Muscle layer of colon (tissue), 2 donors: ENCODE measurements at regions not wholly inside any gene's neighbourhood (a gene's known extent, or its start where the extent isn't known, plus 50 kb on each side); places are given as distances from the start of the nearest gene placed in this dataset.
"Not testable (repeated sequence)": the region's sequence is repeated elsewhere in the genome, so short reads cannot be mapped to it uniquely, and the experiment has no call there.

Experiments used
- H3K27ac ChIP-seq: one replicate; pipeline ENCODE4 v1.7.0; 2013; ENCODE audit warnings: low read depth, mild to moderate bottlenecking, low read length, moderate library complexity
- H3K27me3 ChIP-seq, 2 donors: one replicate each; pipeline ENCODE4 v1.7.0; 2013; ENCODE audit warnings: low read length in 2 of 2, mild to moderate bottlenecking in 2 of 2; ENCODE audit not compliant: insufficient read depth in 2 of 2, control insufficient read depth in 1 of 2
- H3K36me3 ChIP-seq: one replicate; pipeline ENCODE4 v1.7.0; 2013; ENCODE audit warnings: mild to moderate bottlenecking, low read length; ENCODE audit not compliant: insufficient read depth
- H3K4me1 ChIP-seq: one replicate; pipeline ENCODE4 v1.7.0; 2013; ENCODE audit warnings: mild to moderate bottlenecking, low read length; ENCODE audit not compliant: insufficient read depth
- H3K4me3 ChIP-seq, 2 donors: one replicate each; pipeline ENCODE4 v1.7.0; 2013; ENCODE audit warnings: low read length in 2 of 2, low read depth in 1 of 2, mild to moderate bottlenecking in 1 of 2, moderate library complexity in 1 of 2
- H3K9ac ChIP-seq: one replicate; pipeline ENCODE4 v1.7.0; 2013; ENCODE audit warnings: low read length
- H3K9me3 ChIP-seq: one replicate; pipeline ENCODE4 v1.7.0; 2013; ENCODE audit warnings: mild to moderate bottlenecking, low read length
- donor health status: abdominal sarcoma.
- donor health status: Adenocarcinoma of cecum.

DNA sequence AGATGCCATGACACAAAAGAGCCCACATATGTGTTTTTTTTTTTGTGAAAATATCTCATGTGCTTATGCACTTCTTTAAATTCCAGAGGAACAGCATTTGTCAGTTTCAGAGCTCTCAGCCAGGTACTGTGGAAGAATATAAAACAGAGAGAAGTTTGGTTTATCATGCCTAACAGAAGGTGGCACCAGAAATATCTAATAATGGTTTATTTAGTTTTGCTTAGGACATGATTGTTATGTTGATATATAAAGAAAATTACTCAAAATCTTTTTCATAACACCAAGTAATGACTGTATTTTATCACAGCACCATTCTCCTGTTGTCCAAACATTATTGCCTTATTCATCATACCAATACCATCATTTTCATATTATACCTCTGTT is 455.6 kb upstream of the ACTBL2 start:
- Histone ChIP-seq H3K9ac (no peak overlapping the region), H3K4me1 (no peaks in the 10 kb centered on the region)

DNA sequence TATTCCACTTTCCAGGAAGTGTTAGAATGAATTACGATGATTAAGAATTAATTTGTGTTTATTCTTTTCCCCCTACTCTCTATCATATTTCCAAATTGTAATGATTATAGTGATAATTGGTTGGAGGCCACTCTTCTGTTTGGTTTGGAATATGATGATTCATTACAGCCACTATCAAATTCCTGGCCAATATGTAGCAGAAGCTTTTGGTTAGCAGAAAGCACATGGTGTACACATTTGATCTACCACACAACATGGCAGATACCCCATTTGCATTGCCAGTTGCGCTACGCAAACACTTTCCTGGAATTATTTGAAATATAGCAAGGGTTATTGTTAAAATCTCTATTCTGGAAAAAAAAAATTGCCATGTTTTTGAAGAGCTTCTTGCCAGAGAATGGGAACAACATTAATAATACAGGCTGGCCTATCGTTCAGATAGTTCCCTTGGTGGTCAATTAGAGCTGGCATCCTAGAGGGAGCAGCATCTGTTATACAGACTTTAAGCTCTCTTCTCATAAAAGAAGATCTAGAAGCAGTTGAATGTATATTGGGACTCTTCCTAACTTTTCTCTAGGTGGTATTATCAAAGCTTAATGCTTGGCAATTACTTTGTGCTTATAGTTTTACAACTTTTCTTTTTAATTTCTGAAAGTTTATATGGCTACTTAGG is 455.0 kb upstream of the ACTBL2 start:
- H3K4me3 ChIP-seq: no peak overlapping the region
- no peaks in the 10 kb centered on the region for H3K36me3 ChIP-seq
- H3K9ac ChIP-seq: no peak overlapping the region
- H3K27me3 ChIP-seq: no peaks in the 10 kb centered on the region
- H3K27ac ChIP-seq: no peak overlapping the region
- no peaks in the 10 kb centered on the region for H3K9me3 ChIP-seq
- no peaks in the 10 kb centered on the region for H3K4me1 ChIP-seq

More for the DNA sequence above, 455.6 kb upstream of the ACTBL2 start:
- H3K27ac ChIP-seq: no peak overlapping the region
- no peaks in the 10 kb centered on the region for H3K36me3 ChIP-seq
- H3K4me3 ChIP-seq: no peak overlapping the region
- H3K27me3 ChIP-seq: no peaks in the 10 kb centered on the region
- H3K9me3 ChIP-seq: no peaks in the 10 kb centered on the region

- Histone ChIP-seq H3K9ac (no peak overlapping the region), H3K27me3 (no peaks in the 10 kb centered on the region), H3K4me3 (no peak overlapping the region), H3K36me3 (no peaks in the 10 kb centered on the region), H3K4me1 (no peaks in the 10 kb centered on the region), H3K27ac (no peak overlapping the region), H3K9me3 (no peaks in the 10 kb centered on the region)
Observed at GRCh38 chr5:57937025-57937424, 454.4 kb upstream of the ACTBL2 start.

DNA sequence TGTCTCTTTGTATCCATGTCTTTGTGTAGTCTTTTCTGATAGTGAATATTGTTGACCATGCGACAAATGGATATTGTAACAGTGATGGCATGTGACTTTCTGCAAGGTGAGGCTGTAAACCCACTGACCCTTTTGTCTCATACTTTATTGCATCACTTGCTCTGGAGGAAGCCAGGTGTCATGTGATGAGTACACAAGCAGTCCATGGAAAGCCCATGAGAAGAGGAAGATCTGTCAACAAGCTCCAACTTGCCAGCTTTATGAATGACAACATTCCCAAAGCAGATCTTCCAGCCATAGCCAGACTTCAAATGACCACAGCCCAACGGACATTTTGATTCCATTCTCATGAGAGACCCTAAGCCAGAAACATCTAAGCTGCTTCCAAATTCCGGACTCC is 450.1 kb upstream of the ACTBL2 start:
- H3K4me3 ChIP-seq: no peak overlapping the region
- H3K27me3 ChIP-seq: no peaks in the 10 kb centered on the region
- no peaks in the 10 kb centered on the region for H3K4me1 ChIP-seq
- H3K27ac ChIP-seq: no peak overlapping the region
- no peaks in the 10 kb centered on the region for H3K9me3 ChIP-seq
- H3K9ac ChIP-seq: no peak overlapping the region
- H3K36me3 ChIP-seq: no peaks in the 10 kb centered on the region

- Histone ChIP-seq H3K27ac (no peak overlapping the region), H3K9me3 (no peaks in the 10 kb centered on the region), H3K27me3 (no peaks in the 10 kb centered on the region), H3K4me3 (no peak overlapping the region), H3K9ac (no peak overlapping the region), H3K36me3 (no peaks in the 10 kb centered on the region), H3K4me1 (no peaks in the 10 kb centered on the region)
Observed at GRCh38 chr5:57931807-57932206, 449.2 kb upstream of the ACTBL2 start.

GRCh38 chr5:57931352-57931751 is 448.7 kb upstream of the ACTBL2 start:
- H3K27ac ChIP-seq: no peak overlapping the region

GRCh38 chr5:57929271-57929670 is 446.7 kb upstream of the ACTBL2 start:
- no peaks in the 10 kb centered on the region for H3K4me1 ChIP-seq
- no peak overlapping the region for H3K27ac ChIP-seq
- no peaks in the 10 kb centered on the region for H3K9me3 ChIP-seq
- no peak overlapping the region for H3K9ac ChIP-seq
- no peaks in the 10 kb centered on the region for H3K36me3 ChIP-seq
- no peaks in the 10 kb centered on the region for H3K27me3 ChIP-seq
- no peak overlapping the region for H3K4me3 ChIP-seq

More at GRCh38 chr5:57931352-57931751, 448.7 kb upstream of the ACTBL2 start:
- H3K36me3 ChIP-seq: no peaks in the 10 kb centered on the region
- no peaks in the 10 kb centered on the region for H3K4me1 ChIP-seq
- H3K4me3 ChIP-seq: no peak overlapping the region
- H3K9me3 ChIP-seq: no peaks in the 10 kb centered on the region
- no peak overlapping the region for H3K9ac ChIP-seq
- H3K27me3 ChIP-seq: no peaks in the 10 kb centered on the region

- not testable (repeated sequence) for H3K4me1 ChIP-seq, H3K9ac ChIP-seq, H3K36me3 ChIP-seq, H3K27me3 ChIP-seq, H3K9me3 ChIP-seq, H3K27ac ChIP-seq, H3K4me3 ChIP-seq
Observed at GRCh38 chr5:57923094-57923493, 440.5 kb upstream of the ACTBL2 start.

- Histone ChIP-seq H3K9ac (no peak overlapping the region), H3K27ac (no peak overlapping the region)
Observed at GRCh38 chr5:57917004-57917403, 434.4 kb upstream of the ACTBL2 start.

GRCh38 chr5:57915536-57915935 is 432.9 kb upstream of the ACTBL2 start:
- no peaks in the 10 kb centered on the region for H3K9me3 ChIP-seq
- H3K9ac ChIP-seq: no peak overlapping the region
- no peaks in the 10 kb centered on the region for H3K36me3 ChIP-seq
- H3K27me3 ChIP-seq: no peaks in the 10 kb centered on the region
- H3K27ac ChIP-seq: no peak overlapping the region
- no peaks in the 10 kb centered on the region for H3K4me1 ChIP-seq
- no peak overlapping the region for H3K4me3 ChIP-seq

More at GRCh38 chr5:57917004-57917403, 434.4 kb upstream of the ACTBL2 start:
- Histone ChIP-seq H3K4me1 (no peaks in the 10 kb centered on the region), H3K36me3 (no peaks in the 10 kb centered on the region), H3K9me3 (no peaks in the 10 kb centered on the region), H3K4me3 (no peak overlapping the region), H3K27me3 (no peaks in the 10 kb centered on the region)

- Histone ChIP-seq H3K4me3 (no peak overlapping the region), H3K36me3 (no peaks in the 10 kb centered on the region), H3K27ac (no peak overlapping the region), H3K4me1 (no peaks in the 10 kb centered on the region), H3K9me3 (no peaks in the 10 kb centered on the region), H3K9ac (no peak overlapping the region), H3K27me3 (no peaks in the 10 kb centered on the region)
Observed at GRCh38 chr5:57911438-57911837, 428.8 kb upstream of the ACTBL2 start.

DNA sequence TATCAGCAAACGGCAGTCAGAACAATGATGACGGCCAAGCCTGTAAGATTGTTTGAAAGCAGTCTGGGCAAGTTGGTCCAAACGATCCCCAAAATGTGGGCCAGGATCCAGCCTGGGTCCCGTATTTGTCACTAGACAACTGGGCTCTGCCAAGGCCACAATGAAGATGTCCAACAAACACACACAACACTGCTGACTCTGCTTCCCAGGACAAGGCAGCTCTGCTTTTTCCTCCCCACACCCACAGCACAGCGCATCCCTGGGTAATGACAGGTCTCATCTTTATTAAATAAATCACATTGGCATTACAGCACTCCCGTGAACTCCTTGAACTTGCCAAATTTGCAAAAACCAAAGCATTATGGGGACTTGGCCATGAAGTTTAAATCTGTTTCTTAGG is 424.1 kb upstream of the ACTBL2 start:
- Histone ChIP-seq H3K27ac (no peak overlapping the region), H3K36me3 (no peaks in the 10 kb centered on the region), H3K9ac (no peak overlapping the region), H3K27me3 (no peaks in the 10 kb centered on the region), H3K4me1 (no peaks in the 10 kb centered on the region), H3K9me3 (no peaks in the 10 kb centered on the region), H3K4me3 (no peak overlapping the region)
